Right cardiac atrium (tissue), 5 donors: ENCODE measurements at regions not wholly inside any gene's neighbourhood (a gene's known extent, or its start where the extent isn't known, plus 50 kb on each side); places are given as distances from the start of the nearest gene placed in this dataset.
A peak's percentile ranks its signal among the peaks of the same experiment; 100 is the strongest.

ENCODE experiments used
- ATAC-seq, 2 donors: fragments of 200-7000 bp; cut with Tn5 transposase; one replicate each; pipeline versions ENCODE4 v1.8.0 to v1.9.1; 2020; ENCODE audit warnings: moderate library complexity in 2 of 2, mild to moderate bottlenecking in 1 of 2
- DNase-seq, 3 donors: peaks; one replicate each; pipeline ENCODE4 v3.0.0-alpha.2; 2020
- H3K27ac ChIP-seq: one replicate; pipeline ENCODE4 v1.5.1; 2013; ENCODE audit warnings: mild to moderate bottlenecking, low read length, control low read depth, moderate library complexity
- H3K27me3 ChIP-seq: one replicate; pipeline ENCODE4 v1.6.1; 2013; ENCODE audit not compliant: control insufficient read depth, insufficient read depth
- H3K4me1 ChIP-seq: one replicate; pipeline ENCODE4 v1.6.1; 2013; ENCODE audit warnings: low read length; ENCODE audit not compliant: control insufficient read depth, insufficient read depth
- H3K4me3 ChIP-seq: one replicate; pipeline ENCODE4 v1.5.1; 2013; ENCODE audit warnings: low read length, control low read depth
- H3K9me3 ChIP-seq: one replicate; pipeline ENCODE4 v1.6.1; 2013; ENCODE audit warnings: low read length; ENCODE audit not compliant: control insufficient read depth
- WGBS: extraction: QIAGEN DNeasy Blood & Tissue Kit; methylation state at CpG from one replicate; pipeline ENCODE4 v1.1.7; 2013; 5-methylcytosine and 5-hydroxymethylcytosine counted together
- intact Hi-C, 4 donors: fragments of 100-400 bp; cut with DNase I; formaldehyde crosslinking; loops; one replicate each; pipeline versions ENCODE4 v1.11.0 to v1.14.0; 2022 to 2023
- donor health status: healthy with polysubstance abuse.
- donor health status: DM: no; HTN: yes; CAD: no.
- donor health status: DM: no; HTN: no; CAD: no.
- donor health status: DM: no; HTN: yes; CAD: no; lungs with severe emphysema.
- donor health status: DM: yes; HTN: yes; CAD: no.

- WGBS: 92% methylated on average over 4 of the region's 4 CpGs
- Histone ChIP-seq H3K9me3 (no peaks in the 10 kb centered on the region), H3K4me3 (no peak overlapping the region), H3K4me1 (no peaks in the 10 kb centered on the region), H3K27ac (no peak overlapping the region), H3K27me3 (no peaks in the 10 kb centered on the region)
- ATAC-seq (no peak), DNase-seq (no peak)
- intact Hi-C loops: no loop called here
Observed at GRCh38 chr4:112847045-112847444, 202.4 kb upstream of the ANK2 start.

DNA sequence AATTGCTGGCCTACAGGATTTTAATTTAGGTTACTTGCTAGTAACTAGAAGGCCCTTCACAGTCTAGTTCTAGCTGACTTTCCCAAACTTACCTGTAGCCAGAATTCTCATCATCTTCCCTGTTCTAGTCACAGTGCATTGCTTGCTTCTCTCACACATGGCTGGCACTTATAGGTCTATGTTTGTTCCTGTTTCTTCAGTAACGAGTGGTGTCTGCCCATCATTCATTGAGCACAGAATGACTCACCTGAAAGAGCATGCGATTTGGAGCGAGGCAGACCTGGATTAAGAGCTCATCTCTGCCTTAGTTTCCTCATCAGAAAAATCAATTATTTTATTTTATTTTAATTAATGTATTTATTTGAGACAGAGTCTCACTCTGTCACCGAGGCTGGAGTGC lies 201.7 kb upstream of the ANK2 start:
- no peaks in the 10 kb centered on the region for H3K9me3 ChIP-seq
- no peaks in the 10 kb centered on the region for H3K4me1 ChIP-seq
- no peaks in the 10 kb centered on the region for H3K27me3 ChIP-seq
- H3K27ac ChIP-seq: no peak overlapping the region
- ATAC-seq: no peak
- no peak for DNase-seq
- intact Hi-C loops: no loop called here
- no peak overlapping the region for H3K4me3 ChIP-seq
- 91% methylated on average over 4 of the region's 4 CpGs for WGBS

DNA sequence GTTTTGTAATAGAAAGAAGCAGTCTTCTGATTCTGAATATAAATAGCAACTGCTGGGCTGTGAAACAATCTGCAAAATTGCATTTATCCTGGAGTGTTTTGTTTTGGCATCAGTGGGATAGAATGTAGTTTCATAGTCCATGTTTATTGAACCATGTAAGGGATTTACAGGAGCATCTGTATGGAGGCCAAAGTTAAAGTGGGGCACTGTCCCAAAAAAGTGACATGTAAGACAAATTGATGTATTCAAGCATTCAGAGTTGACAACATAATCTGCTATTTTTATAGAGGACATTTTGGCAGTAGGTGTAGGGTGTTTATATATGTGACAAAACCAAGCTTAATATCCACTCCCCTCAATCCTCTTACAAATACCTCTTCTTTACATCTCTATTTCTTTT lies 200.5 kb upstream of the ANK2 start:
- Histone ChIP-seq H3K4me3 (no peak overlapping the region), H3K4me1 (no peaks in the 10 kb centered on the region), H3K9me3 (no peaks in the 10 kb centered on the region), H3K27ac (no peak overlapping the region), H3K27me3 (no peaks in the 10 kb centered on the region)
- ATAC-seq: no peak
- intact Hi-C loops: no loop called here
- DNase-seq: no peak

DNA sequence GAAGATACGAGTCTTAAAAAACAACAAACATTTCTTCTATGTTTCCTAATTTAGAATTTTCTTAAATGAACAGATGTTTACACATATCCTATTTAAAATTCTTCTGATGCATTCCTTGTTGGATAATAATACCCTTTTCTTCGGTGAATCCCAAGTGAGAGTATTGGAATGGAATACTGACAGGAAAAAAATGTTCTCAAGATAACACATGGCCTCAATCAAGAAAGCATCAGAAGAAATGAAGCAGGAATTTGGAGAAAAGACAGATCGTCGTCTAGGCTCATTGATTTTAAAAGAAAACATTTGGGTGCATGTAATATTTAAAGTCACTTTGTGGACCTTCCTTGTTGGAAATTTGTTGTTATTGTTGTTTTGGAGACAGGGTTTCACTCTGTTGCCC lies 196.9 kb upstream of the ANK2 start:
- Histone ChIP-seq H3K27ac (no peak overlapping the region), H3K9me3 (no peaks in the 10 kb centered on the region), H3K4me1 (no peaks in the 10 kb centered on the region), H3K27me3 (no peaks in the 10 kb centered on the region), H3K4me3 (no peak overlapping the region)
- no peak for DNase-seq
- no peak for ATAC-seq
- intact Hi-C loops: no loop called here
- 47% methylated on average over 4 of the region's 4 CpGs for WGBS

- Histone ChIP-seq H3K27me3 (no peaks in the 10 kb centered on the region), H3K27ac (no peak overlapping the region), H3K9me3 (no peaks in the 10 kb centered on the region), H3K4me1 (no peaks in the 10 kb centered on the region), H3K4me3 (no peak overlapping the region)
- intact Hi-C loops: no loop called here
- ATAC-seq (no peak), DNase-seq (no peak)
- whole genome bisulfite sequencing: 50% methylated on average over 3 of the region's 3 CpGs
Observed at GRCh38 chr4:112853662-112854256, 195.7 kb upstream of the ANK2 start.

GRCh38 chr4:112854420-112854819 lies 195.0 kb upstream of the ANK2 start:
- Histone ChIP-seq H3K4me3 (no peak overlapping the region), H3K4me1 (no peaks in the 10 kb centered on the region), H3K9me3 (no peaks in the 10 kb centered on the region), H3K27ac (no peak overlapping the region), H3K27me3 (no peaks in the 10 kb centered on the region)
- ATAC-seq: no peak
- no peak for DNase-seq
- intact Hi-C loops: no loop called here

GRCh38 chr4:112855058-112855457 lies 194.4 kb upstream of the ANK2 start:
- intact Hi-C loops: no loop called here
- no peak overlapping the region for H3K4me3 ChIP-seq

GRCh38 chr4:112857461-112857860 lies 192.0 kb upstream of the ANK2 start:
- H3K9me3 ChIP-seq: no peaks in the 10 kb centered on the region
- no peak overlapping the region for H3K27ac ChIP-seq
- no peak overlapping the region for H3K4me3 ChIP-seq
- DNase-seq (no peak), ATAC-seq (peak in 1 of 2 donors; percentile 71)
- 77% methylated on average over 1 of the region's 1 CpG for WGBS
- intact Hi-C loops: no loop called here
- H3K4me1 ChIP-seq: no peaks in the 10 kb centered on the region
- no peaks in the 10 kb centered on the region for H3K27me3 ChIP-seq

More at GRCh38 chr4:112855058-112855457, 194.4 kb upstream of the ANK2 start:
- H3K27me3 ChIP-seq: no peaks in the 10 kb centered on the region
- no peaks in the 10 kb centered on the region for H3K9me3 ChIP-seq
- no peaks in the 10 kb centered on the region for H3K4me1 ChIP-seq
- no peak overlapping the region for H3K27ac ChIP-seq
- DNase-seq: no peak
- 46% methylated on average over 3 of the region's 3 CpGs for WGBS
- ATAC-seq: peak; percentile 59 to 71

- no peaks in the 10 kb centered on the region for H3K4me1 ChIP-seq
- WGBS: 91% methylated on average over 3 of the region's 3 CpGs
- DNase-seq: no peak
- H3K27me3 ChIP-seq: no peaks in the 10 kb centered on the region
- H3K27ac ChIP-seq: no peak overlapping the region
- no peak overlapping the region for H3K4me3 ChIP-seq
- no peaks in the 10 kb centered on the region for H3K9me3 ChIP-seq
- intact Hi-C loops: no loop called here
- ATAC-seq: no peak
Observed at GRCh38 chr4:112858751-112859150, 190.7 kb upstream of the ANK2 start.

DNA sequence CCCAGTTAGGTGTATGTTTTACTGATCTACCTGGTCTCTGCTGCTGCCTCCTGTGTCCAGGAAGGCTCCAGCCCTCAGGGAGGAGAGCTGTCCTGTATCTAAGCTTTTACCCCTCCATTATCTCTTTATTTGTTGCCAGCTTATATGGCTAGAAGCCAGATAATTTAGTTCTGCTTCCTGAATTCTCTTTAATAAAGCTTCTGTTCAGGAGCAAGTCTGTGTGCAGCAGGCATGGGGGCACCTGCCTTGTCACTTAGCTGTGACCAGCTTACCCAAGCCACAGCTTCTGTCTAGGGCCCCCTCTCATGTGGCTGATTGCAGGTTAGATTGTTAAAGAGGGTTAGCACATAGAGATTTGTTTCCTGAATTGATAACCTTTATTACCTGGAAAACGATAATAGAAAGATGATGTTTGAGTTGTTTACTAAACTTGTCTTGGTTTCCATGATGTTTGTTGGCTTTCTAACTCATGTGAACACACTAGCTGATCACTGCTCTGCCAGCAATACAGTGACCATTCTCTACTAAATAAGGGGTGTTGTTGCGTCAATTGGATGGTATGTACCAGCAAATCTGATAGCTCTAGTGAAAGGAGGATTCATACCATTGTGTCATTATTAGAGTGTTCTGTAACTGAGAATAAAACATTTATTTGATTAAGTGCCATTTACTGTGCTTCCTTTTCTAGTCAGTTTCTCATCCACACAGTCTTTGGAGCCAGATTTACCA lies 189.8 kb upstream of the ANK2 start:
- H3K4me1 ChIP-seq: no peaks in the 10 kb centered on the region
- H3K9me3 ChIP-seq: no peaks in the 10 kb centered on the region
- ATAC-seq (no peak), DNase-seq (no peak)
- no peaks in the 10 kb centered on the region for H3K27me3 ChIP-seq
- H3K4me3 ChIP-seq: no peak overlapping the region
- no peak overlapping the region for H3K27ac ChIP-seq
- WGBS: 78% methylated on average over 2 of the region's 2 CpGs
- intact Hi-C loops: no loop called here

GRCh38 chr4:112860830-112861690 lies 188.4 kb upstream of the ANK2 start:
- no peaks in the 10 kb centered on the region for H3K9me3 ChIP-seq
- no peak for ATAC-seq
- no peak overlapping the region for H3K4me3 ChIP-seq
- intact Hi-C loops: no loop called here
- H3K4me1 ChIP-seq: no peaks in the 10 kb centered on the region
- H3K27me3 ChIP-seq: no peaks in the 10 kb centered on the region
- 51% methylated on average over 5 of the region's 5 CpGs for WGBS
- no peak overlapping the region for H3K27ac ChIP-seq
- no peak for DNase-seq
